ENCODE measurements at regions not wholly inside any gene's neighbourhood (a gene's known extent, or its start where the extent isn't known, plus 50 kb on each side); places are given as distances from the start of the nearest gene placed in this dataset.
"Not testable (repeated sequence)": the region's sequence is repeated elsewhere in the genome, so short reads cannot be mapped to it uniquely, and the experiment has no call there.

DNA sequence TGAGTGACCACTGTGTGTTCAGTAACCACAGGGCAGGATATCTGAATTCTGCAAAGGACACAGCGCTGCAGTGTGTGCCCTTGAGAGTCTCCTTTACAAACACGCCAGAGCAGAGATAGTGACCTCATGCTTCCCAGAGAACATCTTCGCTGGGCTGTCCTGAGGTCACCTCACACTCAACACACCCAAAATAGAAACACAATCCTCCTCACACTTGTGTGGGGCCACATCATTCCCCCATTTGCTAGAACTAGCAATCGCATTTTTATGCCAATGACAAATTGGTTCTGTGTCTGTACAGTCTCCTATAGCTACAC lies 140.1 kb upstream of the NRIP1 start:
- no peak for DNase-seq

DNA sequence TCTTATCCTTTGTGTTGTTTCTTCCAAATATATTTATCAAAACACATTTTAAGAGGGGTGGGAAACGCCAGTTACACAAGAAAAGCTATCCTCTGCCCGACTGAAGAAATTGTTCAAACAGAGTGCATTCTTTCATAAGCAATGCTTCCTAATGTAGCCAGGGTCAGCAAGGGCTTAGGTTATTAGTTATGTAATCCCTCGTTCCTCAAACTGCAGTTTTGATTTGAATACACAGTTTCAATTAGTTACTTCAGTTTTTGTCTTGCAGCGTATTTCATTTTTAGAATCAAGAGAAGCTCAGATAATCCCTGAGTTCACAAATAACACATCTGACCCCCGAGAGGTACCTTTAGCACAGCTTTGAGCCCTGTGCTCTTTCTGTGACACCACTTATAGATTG lies 141.7 kb upstream of the NRIP1 start:
- no peak for DNase-seq

DNA sequence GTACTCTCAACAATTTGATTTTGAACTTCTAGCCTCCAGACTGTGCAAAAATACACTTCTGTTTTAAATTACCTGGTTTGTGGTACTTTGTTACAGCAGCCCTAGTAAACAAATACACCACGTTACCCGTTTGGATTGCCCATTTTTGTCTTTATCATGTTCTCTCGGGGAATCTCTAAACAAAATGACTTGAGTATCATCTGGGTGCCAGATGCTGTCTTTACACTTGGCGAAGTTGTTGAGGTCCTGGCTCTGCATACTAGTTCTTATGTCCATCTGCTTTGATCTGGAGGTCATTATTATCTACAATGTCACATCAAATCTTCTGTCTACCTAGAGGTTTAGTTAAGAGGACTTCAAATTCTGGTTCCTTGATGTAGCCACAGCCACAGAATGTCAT lies 142.4 kb upstream of the NRIP1 start:
- no peak for DNase-seq

DNA sequence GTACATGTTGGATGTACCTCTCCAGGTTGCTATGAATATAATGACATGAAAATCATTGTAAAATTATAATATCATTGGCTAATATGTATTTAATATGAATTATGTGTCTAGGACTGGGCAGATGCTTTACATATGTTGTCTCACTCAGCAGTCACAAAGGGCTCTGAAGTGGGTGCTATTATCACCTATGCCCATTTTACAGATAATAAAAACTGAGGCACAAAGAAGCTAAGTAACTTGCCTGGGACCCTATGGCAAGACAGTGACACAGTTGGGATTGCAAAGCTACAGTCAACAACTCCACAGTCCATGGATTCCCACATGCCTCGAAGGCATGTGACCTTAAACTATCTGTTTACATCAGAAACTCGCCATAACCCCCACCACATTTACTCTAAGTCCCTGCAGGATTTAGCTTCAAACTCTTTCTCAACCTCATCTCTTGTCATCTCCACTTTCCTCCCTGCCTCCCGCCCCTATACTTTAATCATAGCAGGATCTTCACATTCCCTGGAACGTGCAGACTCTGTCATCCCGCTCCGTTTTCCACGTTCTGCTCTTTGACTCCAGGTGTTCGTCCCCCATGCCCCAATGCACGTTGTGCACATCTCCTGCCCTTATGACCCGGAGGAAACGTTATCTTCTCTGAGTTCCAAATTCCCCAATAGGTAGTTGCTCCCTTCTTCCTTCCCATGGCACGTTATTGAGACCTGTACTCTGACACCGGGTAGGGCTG lies 143.0 kb upstream of the NRIP1 start:
- DNase-seq: no peak

DNA sequence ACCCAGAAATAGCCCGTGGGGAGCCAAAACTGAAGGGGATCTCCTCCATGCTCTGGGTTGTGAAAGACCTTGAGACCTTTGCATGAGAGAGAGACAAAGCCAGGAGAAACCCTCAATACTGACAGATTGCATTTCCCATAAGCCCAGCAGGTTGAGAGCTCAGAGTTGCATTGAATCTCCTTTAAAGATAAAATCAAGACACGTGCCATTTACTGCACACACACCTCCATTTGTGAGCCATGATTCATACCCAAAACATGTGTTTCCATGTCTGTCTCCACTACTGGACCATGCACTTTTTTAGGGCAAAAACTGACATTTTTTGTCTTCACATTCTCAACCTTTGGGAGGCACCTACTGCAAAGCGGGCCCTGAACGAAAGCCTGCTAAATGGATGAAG lies 144.0 kb upstream of the NRIP1 start:
- no peak for DNase-seq

DNA sequence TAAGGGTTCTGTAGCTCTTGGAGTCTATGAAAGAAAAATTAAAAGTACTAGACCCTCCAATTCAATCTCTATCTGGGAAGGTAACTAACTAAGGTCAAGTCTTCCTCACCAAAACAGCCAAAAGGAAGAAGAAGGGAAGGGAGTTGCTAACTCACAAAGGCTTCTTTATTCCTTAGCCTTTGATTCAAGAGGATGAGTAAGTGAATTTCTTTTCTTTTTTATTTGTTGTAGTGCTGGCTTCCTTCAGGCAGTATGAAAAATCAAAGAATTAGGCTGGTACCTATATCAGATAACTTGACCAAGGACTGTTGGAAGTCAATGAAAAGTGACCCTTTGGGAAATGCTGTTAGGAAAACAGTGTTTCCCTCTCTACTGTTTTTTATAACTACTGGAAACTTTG lies 144.4 kb upstream of the NRIP1 start:
- DNase-seq: no peak

DNA sequence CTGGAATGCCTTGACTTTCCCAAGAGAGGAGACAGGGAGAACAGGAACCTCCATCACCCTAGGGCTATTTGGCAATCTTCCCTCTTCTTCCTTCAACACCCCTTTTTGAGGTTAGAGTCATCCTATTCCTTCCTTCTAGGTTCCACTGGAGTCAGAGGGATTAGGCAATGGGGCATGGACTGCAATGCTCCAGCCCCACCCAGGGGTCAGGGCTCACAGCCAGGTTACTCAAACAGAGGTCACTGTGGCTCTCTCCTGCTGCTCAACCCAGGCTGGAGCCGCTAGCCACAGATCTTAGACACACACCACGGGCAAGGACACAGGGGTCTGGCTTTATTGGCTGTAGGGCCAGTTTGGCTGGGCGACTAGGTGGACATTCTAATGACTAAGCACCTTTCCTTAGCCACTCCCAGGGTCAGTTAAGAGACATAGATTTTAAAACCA lies 145.5 kb upstream of the NRIP1 start:
- DNase-seq: no peak

DNA sequence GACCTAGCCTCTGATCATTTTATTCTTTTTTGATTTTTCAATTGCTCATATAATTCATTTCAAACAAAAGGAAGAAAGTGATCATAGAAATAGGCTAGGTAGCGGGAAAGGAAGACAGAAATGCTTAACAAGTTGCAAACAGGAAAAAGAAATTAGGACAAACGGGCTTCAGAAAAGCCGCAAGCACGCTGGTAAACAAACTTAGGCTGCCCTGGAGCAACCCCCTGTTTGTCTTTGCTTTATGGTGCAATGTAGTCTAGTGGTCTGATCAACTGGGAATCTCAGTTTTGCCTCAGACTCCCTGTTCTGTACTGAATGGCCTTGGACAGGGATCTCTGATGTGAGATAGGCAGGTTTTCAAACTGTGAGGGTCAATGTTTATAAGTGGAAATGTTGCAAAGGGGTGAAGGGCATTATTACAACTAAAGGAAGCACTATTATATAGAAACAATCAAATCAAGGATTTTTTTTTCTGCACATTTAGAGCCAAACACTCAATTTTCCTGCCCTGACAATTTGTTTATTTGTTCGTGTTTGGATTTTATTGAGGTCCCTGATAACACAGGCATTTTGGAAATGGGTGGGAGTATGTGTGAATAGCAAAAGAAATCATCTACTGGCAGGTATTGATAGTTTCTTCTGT lies 146.8 kb upstream of the NRIP1 start:
- DNase-seq: no peak

DNA sequence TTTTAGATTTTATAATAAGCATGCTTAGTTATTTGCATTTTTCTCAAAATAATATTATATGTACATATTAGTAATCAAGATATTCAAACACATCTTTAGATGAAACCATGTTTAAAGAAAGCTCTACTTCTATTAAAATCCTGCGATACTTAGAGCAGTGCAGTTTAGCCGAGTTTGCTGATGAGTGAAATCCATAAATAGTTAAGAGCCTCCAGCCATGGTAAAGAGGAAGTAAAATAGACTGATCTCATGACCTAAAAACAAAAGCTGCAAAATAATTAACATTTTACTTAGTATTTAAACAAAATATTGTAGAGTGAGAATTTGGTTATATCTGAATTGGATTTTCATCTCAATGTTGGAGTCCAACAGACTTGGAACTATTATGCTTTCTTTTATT lies 147.4 kb upstream of the NRIP1 start:
- DNase-seq: no peak

DNA sequence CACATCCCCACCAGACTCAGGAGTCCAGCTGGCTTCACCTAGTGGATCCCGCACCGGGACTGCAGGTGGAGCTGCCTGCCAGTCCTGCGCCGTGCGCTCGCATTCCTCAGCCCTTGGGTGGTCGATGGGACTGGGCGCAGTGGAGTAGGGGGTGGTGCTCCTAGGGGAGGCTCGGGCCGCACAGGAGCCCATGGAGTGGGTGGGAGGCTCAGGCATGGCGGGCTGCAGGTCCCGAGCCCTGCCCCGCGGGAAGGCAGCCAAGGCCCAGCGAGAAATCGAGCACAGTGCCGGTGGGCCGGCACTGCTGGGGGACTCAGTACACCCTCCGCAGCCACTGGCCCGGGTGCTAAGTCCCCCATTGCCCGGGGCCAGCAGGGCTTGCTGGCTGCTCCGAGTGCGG lies 153.7 kb upstream of the NRIP1 start:
- DNase-seq: not testable (repeated sequence)

DNA sequence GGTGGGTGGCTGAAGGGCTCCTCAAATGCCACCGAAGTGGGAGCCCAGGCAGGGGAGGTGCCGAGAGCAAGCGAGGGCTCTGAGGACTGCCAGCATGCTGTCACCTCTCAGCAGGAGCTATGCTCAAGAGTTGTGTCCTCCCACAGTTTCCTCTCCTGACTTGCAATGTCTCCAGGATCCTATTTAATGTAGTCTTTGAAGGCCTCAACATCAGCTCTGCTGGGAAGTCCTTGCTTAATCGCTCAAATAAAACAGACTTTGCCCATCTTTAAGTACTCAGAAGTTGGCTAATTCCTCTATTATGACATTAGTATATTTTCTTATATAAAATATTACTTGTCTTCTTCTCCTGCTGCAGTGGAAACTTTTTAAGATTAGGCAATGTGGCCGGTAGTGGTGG lies 154.2 kb upstream of the NRIP1 start:
- DNase-seq: no peak

DNA sequence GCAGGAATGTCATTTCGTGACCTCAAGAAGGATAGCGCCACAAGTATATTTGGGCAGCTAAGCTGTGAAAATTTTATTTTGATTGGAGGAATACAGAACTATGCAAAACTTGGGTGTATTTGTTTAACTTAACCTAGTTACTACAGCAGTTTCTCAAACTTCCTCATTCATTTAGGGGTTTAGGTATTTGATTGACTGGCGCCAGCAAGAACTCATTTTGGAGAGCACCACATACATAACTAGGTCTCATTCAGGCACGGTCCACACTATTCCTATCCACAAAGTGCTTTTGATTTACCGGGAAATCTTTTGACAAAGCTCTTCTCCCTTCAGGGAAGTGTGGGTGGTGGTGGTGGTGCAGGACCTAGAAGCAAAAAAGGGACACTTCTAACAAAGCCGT lies 155.1 kb upstream of the NRIP1 start:
- DNase-seq: no peak

DNA sequence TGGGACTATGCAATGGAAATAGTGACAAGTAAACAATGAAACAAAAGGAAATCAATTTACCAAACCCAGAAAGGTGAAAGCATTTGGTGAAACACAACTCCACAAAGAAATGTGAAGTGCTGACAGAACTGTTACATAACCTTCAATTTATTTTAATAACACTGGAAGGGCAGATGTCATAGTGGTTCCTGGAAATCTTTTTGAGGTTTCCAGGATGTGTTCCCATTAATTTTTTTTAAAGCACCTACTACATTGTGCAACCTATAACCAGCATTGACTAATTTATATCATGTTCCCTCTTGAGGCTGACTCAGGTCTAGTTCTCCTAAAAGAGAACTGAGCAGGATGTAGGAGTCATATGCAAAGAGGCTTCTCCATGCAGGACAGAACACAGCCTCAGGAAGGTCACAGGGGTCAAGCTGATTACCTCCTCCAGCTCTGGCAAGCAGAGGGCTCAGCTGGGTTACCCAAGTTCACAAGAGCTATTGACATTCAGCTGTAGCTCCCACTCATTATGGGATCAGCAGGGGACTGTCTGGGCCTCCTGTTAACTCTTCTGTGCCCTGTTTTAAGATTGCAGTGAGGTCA lies 157.1 kb upstream of the NRIP1 start:
- DNase-seq: no peak

DNA sequence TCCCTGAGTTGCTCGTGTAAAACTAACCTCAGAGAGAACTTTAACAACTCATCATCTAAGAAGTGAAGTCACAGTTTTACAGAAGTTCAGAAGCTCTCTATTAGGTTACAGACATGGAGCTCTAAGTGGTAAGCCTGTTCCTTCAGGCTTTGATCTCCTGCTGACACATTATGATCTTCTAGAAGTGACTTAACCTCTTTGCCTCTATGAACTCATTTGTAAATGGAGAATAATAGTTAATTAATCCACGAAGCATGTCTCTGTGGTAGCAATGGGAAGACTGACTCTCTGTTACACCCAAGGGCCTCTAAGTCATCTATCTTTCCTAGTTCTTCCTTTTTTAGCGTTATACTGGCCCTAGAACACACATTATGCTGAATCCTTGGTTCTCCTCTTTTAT lies 157.9 kb upstream of the NRIP1 start:
- DNase-seq: no peak

DNA sequence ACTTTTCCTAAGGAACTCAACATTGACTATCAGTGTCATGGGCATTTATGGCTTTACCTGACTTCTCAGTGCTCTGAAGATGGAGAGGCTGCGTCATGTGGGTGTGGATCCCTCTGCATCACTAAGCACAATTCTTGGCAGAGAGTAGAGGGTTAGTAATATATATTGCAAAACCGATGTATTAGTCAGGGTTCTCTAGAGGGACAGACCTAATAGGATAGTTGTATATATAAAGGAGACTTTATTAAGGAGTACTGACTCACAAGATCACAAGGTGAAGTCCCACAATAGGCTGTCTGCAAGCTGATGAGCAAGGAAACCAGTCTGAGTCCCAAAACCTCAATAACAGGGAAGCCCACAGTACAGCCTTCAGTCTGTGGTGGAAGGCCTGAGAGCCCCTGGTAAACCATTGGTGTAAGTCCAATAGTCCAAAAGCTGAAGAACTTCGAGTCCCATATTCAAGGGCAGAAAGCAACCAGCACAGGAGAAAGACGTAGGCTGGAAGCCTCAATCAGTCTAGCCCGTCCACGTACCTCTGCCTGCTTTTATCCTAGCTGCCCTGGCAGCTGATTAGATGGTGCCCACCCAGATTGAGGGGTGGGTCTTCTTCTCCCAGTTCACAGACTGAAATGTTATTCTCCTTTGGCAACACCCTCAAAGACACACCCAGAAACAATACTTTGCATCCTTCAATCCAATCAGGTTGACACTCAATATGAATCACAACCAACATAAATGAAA lies 159.7 kb upstream of the NRIP1 start:
- DNase-seq: no peak

DNA sequence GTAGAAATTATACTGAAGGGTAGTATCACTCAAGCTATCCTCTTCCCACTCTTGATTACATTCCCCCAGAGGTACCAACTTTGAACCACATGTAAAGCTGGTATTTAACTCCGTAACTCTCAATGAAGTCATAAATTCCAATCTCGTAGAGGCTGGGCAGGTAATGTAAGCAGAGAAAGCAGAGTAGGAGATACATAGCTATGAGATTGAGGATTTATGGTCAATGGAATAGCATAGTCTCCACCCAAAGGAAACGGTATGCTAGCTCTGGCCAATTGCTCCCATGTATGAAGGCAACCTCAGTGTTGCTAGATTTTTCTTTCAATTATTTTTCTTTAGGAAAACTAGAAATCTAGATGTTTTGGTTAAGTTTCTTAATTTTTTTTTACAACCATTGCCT lies 163.1 kb upstream of the NRIP1 start:
- no peak for DNase-seq

DNA sequence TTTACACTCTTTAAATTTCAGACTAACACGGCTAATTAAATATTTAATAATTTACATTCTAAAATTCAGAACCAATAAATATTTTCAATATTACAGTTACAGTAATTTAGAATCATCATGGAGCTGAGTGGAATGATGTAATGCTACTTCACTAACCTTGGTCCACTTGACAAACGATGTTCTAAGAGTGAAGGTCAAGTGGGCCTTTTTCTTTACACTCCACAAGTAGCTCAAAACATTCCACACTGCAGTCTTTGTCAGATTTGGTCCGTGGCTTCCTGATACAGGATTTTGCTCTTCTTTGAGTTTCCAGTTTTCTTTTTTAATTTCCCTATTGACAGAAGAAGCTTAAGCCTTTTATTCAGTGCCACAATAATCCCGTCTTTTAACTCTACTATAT lies 164.6 kb upstream of the NRIP1 start:
- no peak for DNase-seq

DNA sequence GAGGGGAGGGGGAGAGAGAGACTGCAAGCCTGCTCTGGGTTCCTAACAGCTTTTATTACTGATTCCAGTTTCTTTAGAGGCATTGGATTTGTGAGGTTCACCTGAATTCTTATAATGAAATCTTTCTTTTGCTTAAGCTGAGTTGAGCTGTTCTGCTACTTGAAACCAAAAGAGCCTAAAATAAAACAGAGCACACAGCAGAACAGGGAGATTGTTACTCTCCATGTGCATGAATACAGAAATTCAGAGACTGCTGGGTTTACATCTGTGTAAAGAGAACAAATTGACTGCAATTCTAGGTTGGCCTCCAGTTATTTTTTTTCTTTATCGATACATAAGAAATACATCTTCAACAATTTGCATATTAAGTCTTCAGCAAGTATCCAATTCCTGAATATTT lies 168.8 kb upstream of the NRIP1 start:
- DNase-seq: no peak

DNA sequence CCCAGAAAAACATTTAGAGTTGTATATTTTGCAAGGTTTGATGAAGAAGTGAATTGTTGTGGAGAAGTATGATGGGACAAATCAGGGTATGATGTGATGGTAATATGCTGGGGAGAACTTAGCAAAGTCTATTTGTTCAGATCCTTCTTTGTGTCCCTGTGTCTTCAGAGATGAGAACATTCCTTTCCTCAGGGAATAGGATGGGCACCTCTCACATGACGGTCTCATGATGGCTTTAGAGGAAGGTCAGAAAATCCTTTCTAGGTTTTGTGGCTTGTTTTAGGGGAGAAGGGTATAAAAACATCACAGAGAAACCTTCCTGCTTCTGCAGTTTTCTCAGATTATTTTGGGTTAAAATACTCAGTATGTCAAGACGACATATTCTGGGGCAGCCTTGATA lies 171.3 kb upstream of the NRIP1 start:
- no peak for DNase-seq

DNA sequence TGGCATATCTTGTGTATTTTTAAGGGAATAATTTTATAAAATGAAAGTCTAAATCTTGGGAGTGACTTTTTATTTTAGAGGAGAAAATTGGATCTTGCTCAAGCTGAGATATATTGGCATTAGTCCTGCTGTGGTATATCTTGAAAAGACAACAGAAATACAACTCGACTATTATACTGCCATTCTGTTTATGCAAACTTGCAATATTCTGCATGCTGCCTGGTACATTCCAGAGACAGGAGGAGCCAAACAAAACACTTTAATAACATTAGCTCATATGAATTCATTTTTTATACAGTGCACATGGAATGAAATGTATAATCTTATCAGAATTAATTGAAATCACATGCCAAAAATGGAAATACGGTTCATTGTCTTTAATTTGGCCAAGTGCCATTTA lies 176.0 kb upstream of the NRIP1 start:
- no peak for DNase-seq

DNA sequence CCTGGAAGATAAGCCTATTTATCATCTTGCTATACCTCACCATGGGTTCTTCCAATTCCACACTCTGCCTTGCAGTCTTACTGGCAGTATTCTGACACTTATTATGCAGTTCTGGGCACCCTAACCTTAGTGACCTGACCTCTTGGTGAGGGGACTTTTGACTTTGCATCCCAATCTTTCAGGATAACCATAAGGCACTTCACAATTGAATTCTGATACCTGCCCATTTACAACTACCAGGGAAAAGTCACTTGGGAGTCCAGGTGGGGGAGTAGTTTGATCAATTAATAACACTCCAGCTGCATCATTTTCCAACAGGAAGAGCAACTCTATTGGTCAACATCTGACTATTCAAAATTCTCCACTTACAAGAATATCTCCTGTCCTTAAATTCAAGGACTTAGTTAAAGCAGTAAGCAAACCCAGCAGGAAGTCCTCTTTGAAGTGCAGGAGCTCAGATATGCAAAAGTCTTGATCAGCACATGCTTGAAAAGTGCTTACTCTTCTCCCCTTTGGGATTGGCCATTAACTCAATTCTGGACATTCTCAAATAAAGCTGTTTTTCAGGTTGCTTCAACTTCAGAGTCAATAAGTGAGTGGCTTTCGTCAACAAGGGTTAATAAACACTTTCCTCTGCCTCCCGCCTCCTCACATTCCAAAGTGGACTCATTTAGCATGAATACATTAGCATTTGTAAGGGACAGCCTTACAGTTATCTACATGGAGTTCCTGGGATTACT lies 177.4 kb upstream of the NRIP1 start:
- DNase-seq: no peak

DNA sequence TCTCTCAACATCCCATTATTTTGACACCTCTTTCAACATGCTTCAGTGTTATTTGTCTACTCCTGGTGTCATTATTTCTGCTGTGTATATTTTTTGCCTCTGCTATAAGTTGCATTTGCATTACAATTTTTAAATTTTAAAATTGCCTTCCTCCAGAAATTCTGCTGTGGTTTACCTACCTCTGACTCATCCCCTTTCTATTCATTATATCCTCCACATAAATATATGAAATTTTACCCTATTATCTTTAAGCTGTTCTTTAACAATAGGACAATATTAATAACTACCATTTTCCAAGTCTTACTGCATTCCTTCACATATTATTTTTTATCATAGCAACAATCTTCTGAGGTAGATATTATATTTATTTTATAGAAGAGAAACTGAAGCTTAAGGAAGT lies 178.1 kb upstream of the NRIP1 start:
- no peak for DNase-seq

DNA sequence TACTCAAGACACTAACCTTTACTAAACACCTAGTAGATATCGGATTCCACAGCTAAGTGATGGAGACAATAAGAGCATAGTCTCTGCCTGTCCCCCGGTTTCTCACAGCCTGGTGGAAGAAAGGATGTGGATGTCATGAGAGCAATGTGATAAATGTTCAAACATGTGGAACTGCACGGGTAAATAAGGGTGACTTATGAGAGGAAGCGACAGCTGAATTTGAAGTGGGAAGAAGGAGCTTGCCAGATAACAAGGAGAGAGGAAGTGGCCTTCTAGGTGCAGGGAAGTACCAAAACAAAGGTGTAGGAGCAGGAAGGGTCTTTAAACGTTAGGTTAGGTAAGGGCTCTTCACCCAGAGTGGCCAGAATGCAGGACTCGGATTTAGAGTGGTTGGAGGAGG lies 178.6 kb upstream of the NRIP1 start:
- no peak for DNase-seq

Data from NCI-H1694 treated with DMSO at 0.1 percent for 48 hours (cell line).